GM19238 (cell line): ENCODE measurements at regions not wholly inside any gene's neighbourhood (a gene's known extent, or its start where the extent isn't known, plus 50 kb on each side); places are given as distances from the start of the nearest gene placed in this dataset.
"Not testable (repeated sequence)": the region's sequence is repeated elsewhere in the genome, so short reads cannot be mapped to it uniquely, and the experiment has no call there.

ENCODE experiments used
- DNase-seq: peaks from one replicate; pipeline ENCODE4 v3.0.0; 2011; ENCODE audit warnings: low spot score; ENCODE audit not compliant: insufficient read length

- DNase-seq: no peak
Measured at GRCh38 chrX:120718969-120719368, 89.1 kb upstream of the C1GALT1C1 start.

- not testable (repeated sequence) for DNase-seq
Measured at GRCh38 chrX:120702337-120702736, 72.5 kb upstream of the C1GALT1C1 start.

GRCh38 chrX:120697053-120697452 lies 67.2 kb upstream of the C1GALT1C1 start:
- no peak for DNase-seq

- no peak for DNase-seq
Measured at GRCh38 chrX:120692319-120692718, 62.5 kb upstream of the C1GALT1C1 start.

- DNase-seq: no peak
Measured at GRCh38 chrX:120690941-120691340, 61.1 kb upstream of the C1GALT1C1 start.

- DNase-seq: no peak
Measured at GRCh38 chrX:120690344-120690743, 60.5 kb upstream of the C1GALT1C1 start.

GRCh38 chrX:120680090-120680489 lies 50.2 kb upstream of the C1GALT1C1 start:
- DNase-seq: no peak
